ENCODE measurements at regions not wholly inside any gene's neighbourhood (a gene's known extent, or its start where the extent isn't known, plus 50 kb on each side); places are given as distances from the start of the nearest gene placed in this dataset.

DNA sequence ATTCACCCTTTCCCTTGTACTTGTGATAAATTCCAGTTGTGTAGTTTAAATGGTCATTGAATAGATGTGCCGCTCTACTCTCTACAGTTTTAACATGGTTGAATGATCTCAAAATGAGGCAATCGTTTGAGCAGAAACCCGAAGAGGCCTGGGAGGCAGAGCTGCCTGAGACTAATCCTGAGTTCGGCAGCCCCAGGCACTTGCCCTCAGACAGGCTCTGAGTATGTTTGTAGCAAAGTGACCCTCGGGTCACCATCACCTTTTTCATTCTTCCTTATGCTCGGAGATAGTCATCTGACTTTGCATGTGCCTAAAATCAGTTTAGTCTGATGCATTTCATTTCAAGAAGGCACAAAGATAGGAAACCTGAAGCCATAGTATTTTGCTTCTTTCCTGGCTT is 184.0 kb upstream of the RBFOX1 start:
- intact Hi-C loops (cut with DNase I) = no loop called here
- Histone ChIP-seq H3K27me3 (no peaks in the 10 kb centered on the region), H3K36me3 (no peaks in the 10 kb centered on the region), H3K4me1 (no peaks in the 10 kb centered on the region), H3K4me3 (no peak overlapping the region), H3K9ac (ENCODE audit: low read depth in 2 of 2, low read length in 2 of 2) (no peak overlapping the region), H3K27ac (no peak overlapping the region), H3K9me3 (no peaks in the 10 kb centered on the region)
- DNase-seq = no peak
- TF ChIP-seq, protein P1, sequence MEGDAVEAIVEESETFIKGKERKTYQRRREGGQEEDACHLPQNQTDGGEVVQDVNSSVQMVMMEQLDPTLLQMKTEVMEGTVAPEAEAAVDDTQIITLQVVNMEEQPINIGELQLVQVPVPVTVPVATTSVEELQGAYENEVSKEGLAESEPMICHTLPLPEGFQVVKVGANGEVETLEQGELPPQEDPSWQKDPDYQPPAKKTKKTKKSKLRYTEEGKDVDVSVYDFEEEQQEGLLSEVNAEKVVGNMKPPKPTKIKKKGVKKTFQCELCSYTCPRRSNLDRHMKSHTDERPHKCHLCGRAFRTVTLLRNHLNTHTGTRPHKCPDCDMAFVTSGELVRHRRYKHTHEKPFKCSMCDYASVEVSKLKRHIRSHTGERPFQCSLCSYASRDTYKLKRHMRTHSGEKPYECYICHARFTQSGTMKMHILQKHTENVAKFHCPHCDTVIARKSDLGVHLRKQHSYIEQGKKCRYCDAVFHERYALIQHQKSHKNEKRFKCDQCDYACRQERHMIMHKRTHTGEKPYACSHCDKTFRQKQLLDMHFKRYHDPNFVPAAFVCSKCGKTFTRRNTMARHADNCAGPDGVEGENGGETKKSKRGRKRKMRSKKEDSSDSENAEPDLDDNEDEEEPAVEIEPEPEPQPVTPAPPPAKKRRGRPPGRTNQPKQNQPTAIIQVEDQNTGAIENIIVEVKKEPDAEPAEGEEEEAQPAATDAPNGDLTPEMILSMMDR (IDR thresholded peaks at IDR 0.05) = no peak

DNA sequence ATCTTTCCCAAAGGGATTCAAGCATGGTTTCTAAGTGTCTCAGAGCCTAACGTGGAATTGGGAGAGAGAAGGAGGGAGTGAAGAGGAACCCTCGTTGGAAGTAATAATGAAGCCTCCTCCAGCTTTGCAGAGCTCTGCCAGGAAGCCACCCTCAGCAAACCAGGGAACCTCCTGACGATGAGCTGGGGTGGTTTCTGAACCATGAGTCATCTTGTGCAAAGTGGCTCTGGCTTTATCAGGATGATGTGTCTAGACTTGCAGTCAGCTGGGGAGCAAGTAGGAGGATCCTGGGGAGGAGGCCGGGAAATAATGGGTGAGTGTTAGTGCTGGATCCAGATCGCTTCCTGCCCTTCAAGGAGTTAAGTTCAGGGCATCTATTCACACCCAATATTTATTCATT is 191.7 kb upstream of the RBFOX1 start:
- no peaks in the 10 kb centered on the region for H3K4me1 ChIP-seq
- DNase-seq = no peak
- no peak overlapping the region for H3K9ac ChIP-seq (ENCODE audit: low read depth in 2 of 2, low read length in 2 of 2)
- H3K27ac ChIP-seq = no peak overlapping the region
- intact Hi-C loops (cut with DNase I) = no loop called here
- no peaks in the 10 kb centered on the region for H3K36me3 ChIP-seq
- no peaks in the 10 kb centered on the region for H3K9me3 ChIP-seq
- TF ChIP-seq, protein P1 (IDR thresholded peaks at IDR 0.05) = no peak
- no peaks in the 10 kb centered on the region for H3K27me3 ChIP-seq
- H3K4me3 ChIP-seq = no peak overlapping the region

DNA sequence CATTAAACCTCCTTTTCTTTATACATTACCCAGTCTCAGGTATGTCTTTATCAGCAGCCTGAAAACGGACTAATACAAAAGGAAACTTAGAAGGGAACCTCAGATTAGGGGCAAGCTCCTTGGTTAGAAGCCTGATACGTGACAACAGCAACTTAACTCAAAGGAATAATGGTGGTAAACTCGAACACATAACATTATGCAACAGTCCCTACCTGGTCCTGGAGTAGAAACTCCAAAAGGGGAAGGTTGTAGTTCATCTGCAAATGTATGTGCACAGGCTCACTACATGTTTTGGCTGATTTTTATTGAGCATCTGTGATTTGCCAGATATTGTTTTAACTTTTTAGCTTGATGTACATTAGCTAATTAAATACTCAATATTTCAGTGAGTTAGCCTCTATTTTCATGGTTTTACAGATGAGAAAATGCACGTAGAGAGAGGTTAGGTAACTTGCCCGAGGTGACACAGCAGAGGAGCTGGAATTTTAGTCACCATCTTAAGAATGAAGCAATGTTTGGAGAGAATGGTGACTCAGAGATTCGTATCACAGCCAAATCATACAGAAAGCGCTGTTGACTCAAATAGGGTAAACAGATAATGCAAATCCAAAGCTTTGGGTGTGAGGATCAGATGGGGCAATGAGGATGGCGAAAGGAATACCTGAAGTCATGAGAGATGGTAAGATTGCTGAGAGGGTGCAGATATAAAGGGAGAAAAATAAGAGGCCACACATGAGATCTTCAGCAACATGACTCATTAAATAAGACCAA is 194.9 kb upstream of the RBFOX1 start:
- H3K36me3 ChIP-seq = no peaks in the 10 kb centered on the region
- no peak overlapping the region for H3K9ac ChIP-seq (ENCODE audit: low read depth in 2 of 2, low read length in 2 of 2)
- no peaks in the 10 kb centered on the region for H3K9me3 ChIP-seq
- no peak overlapping the region for H3K4me3 ChIP-seq
- intact Hi-C loops (cut with DNase I) = no loop called here
- no peak overlapping the region for H3K27ac ChIP-seq
- no peaks in the 10 kb centered on the region for H3K4me1 ChIP-seq
- H3K27me3 ChIP-seq = no peaks in the 10 kb centered on the region
- DNase-seq = no peak
- TF ChIP-seq, protein P1 (IDR thresholded peaks at IDR 0.05) = no peak

DNA sequence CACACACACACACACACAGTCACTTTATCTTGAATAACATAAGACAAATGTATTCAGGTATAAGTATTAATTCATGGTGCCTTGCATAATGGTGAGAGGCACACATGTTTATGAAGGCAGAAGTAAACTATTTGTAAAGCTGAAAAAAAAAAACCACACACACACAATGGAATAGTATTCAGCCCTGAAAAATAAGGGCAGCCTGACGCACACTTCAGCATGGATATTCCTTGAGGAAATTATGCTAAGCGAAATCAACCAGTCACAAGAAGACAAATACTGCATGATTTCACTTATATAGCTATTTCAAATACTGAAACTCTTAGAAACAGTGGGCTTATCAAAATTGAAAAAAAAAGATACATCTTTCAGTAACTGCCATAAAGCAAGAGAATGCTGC is 200.2 kb upstream of the RBFOX1 start:
- H3K4me3 ChIP-seq = no peak overlapping the region
- H3K27me3 ChIP-seq = no peaks in the 10 kb centered on the region
- no peaks in the 10 kb centered on the region for H3K4me1 ChIP-seq
- no peak overlapping the region for H3K9ac ChIP-seq (ENCODE audit: low read depth in 2 of 2, low read length in 2 of 2)
- H3K9me3 ChIP-seq = no peaks in the 10 kb centered on the region
- DNase-seq = no peak
- TF ChIP-seq, protein P1 (IDR thresholded peaks at IDR 0.05) = no peak
- H3K27ac ChIP-seq = no peak overlapping the region
- no peaks in the 10 kb centered on the region for H3K36me3 ChIP-seq
- intact Hi-C loops (cut with DNase I) = no loop called here

DNA sequence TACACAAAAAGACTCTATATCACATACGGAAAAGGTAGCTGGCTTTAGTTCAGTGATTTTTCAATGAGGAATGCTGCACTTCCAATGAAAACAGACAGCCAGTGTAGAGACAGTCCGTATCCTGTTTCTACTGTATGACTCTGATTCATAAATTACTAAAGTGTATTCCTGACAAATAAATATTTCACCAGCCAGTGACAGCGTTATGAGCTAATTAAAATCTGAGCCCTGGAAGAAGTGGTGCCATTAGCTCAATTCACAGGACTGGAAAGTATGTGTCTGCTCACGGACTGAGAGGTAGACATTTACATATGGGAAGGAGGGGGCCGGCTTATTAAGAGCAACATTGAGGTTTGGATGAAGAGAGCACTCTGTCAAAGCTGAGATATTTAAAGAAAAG is 207.9 kb upstream of the RBFOX1 start:
- no peak overlapping the region for H3K4me3 ChIP-seq
- no peak for DNase-seq
- intact Hi-C loops (cut with DNase I) = no loop called here
- no peak overlapping the region for H3K27ac ChIP-seq
- no peaks in the 10 kb centered on the region for H3K9me3 ChIP-seq
- TF ChIP-seq, protein P1 (IDR thresholded peaks at IDR 0.05) = no peak
- H3K4me1 ChIP-seq = no peaks in the 10 kb centered on the region
- H3K36me3 ChIP-seq = no peaks in the 10 kb centered on the region
- H3K9ac ChIP-seq (ENCODE audit: low read depth in 2 of 2, low read length in 2 of 2) = no peak overlapping the region
- no peaks in the 10 kb centered on the region for H3K27me3 ChIP-seq

All from colonic mucosa (tissue), 4 donors.